Activated naive CD4-positive, alpha-beta T cell treated with anti-CD3 and anti-CD28 coated beads, Interleukin-2, amount 10 ng/mL, durations not matched to agents 7 days and 5 days (primary cell): ENCODE measurements at regions not wholly inside any gene's neighbourhood (a gene's known extent, or its start where the extent isn't known, plus 50 kb on each side); places are given as distances from the start of the nearest gene placed in this dataset.
A peak's percentile ranks its signal among the peaks of the same experiment; 100 is the strongest.
"Not testable (repeated sequence)": the region's sequence is repeated elsewhere in the genome, so short reads cannot be mapped to it uniquely, and the experiment has no call there.

Experiments used
- CTCF ChIA-PET: fragments of 350-600 bp; sonication (Branson Sonifier 250); formaldehyde crosslinking; loops from one replicate; lab custom pipeline; 2021; ENCODE audit warnings: antibody characterized with exemption; lab: Charles Lee
- DNase-seq: peaks from one replicate; pipeline ENCODE4 v3.0.0-alpha.2; 2020
- H3K27ac Mint-ChIP-seq: one replicate; pipeline ENCODE4 v1.8.0; 2021; ENCODE audit warnings: mild to moderate bottlenecking, moderate library complexity, mixed read lengths
- H3K27me3 Mint-ChIP-seq: one replicate; pipeline ENCODE4 v1.8.0; 2021; ENCODE audit warnings: mild to moderate bottlenecking, mixed read lengths
- H3K36me3 Mint-ChIP-seq: one replicate; pipeline ENCODE4 v1.8.0; 2021; ENCODE audit warnings: mixed read lengths
- H3K4me1 Mint-ChIP-seq: one replicate; pipeline ENCODE4 v1.8.0; 2021; ENCODE audit warnings: mixed read lengths
- H3K4me3 Mint-ChIP-seq: one replicate; pipeline ENCODE4 v1.8.0; 2021; ENCODE audit warnings: mild to moderate bottlenecking, moderate library complexity, mixed read lengths
- H3K9me3 Mint-ChIP-seq: one replicate; pipeline ENCODE4 v1.8.0; 2021; ENCODE audit warnings: mixed read lengths

GRCh38 chr10:78658645-78659597, 409.8 kb upstream of the ZMIZ1 start:
- Mint-ChIP-seq H3K4me1 (no peaks in the 10 kb centered on the region), H3K36me3 (no peaks in the 10 kb centered on the region), H3K9me3 (no peaks in the 10 kb centered on the region), H3K27me3 (peaks cover 19% of the 10 kb centered on the region), H3K4me3 (no peak overlapping the region), H3K27ac (no peak overlapping the region)
- CTCF ChIA-PET, result interaction anchor here (0.9 to 4.4 kb wide), 6 partner anchors 8 to 611 kb away, joined by 3 to 33 read pairs (median 4); no protein-coding TSS in a partner anchor
- no peak for DNase-seq

GRCh38 chr10:78659598-78659967, 409.2 kb upstream of the ZMIZ1 start:
- Mint-ChIP-seq H3K27me3 (peaks cover 15% of the 10 kb centered on the region), H3K4me1 (no peaks in the 10 kb centered on the region), H3K36me3 (no peaks in the 10 kb centered on the region), H3K27ac (no peak overlapping the region), H3K4me3 (no peak overlapping the region), H3K9me3 (no peaks in the 10 kb centered on the region)
- DNase-seq, result no peak
- CTCF ChIA-PET, result interaction anchor here (0.9 to 4.4 kb wide), 4 partner anchors 23 to 612 kb away, joined by 3 to 33 read pairs (median 4); no protein-coding TSS in a partner anchor

- CTCF ChIA-PET, result interaction anchor here (4.4 kb wide), 1 partner anchor 613 kb away, joined by 33 read pairs; no protein-coding TSS in a partner anchor
- DNase-seq, result no peak
- no peak overlapping the region for H3K27ac Mint-ChIP-seq
- H3K9me3 Mint-ChIP-seq, result peaks cover 7% of the 10 kb centered on the region
- H3K4me1 Mint-ChIP-seq, result no peaks in the 10 kb centered on the region
- no peak overlapping the region for H3K4me3 Mint-ChIP-seq
- H3K36me3 Mint-ChIP-seq, result no peaks in the 10 kb centered on the region
- H3K27me3 Mint-ChIP-seq, result peaks cover 15% of the 10 kb centered on the region
These were observed 408.2 kb upstream of the ZMIZ1 start for GRCh38 chr10:78660446-78661106.

GRCh38 chr10:78663721-78664120, 405.0 kb upstream of the ZMIZ1 start:
- no peak for DNase-seq
- H3K9me3 Mint-ChIP-seq, result peaks cover 9% of the 10 kb centered on the region
- CTCF ChIA-PET, result interaction anchor here (1.0 to 4.3 kb wide), 2 partner anchors 33 to 532 kb away, joined by 3 to 21 read pairs; no protein-coding TSS in a partner anchor
- H3K4me1 Mint-ChIP-seq, result no peaks in the 10 kb centered on the region
- H3K36me3 Mint-ChIP-seq, result no peaks in the 10 kb centered on the region
- H3K27me3 Mint-ChIP-seq, result peaks cover 23% of the 10 kb centered on the region
- no peak overlapping the region for H3K27ac Mint-ChIP-seq
- no peak overlapping the region for H3K4me3 Mint-ChIP-seq

GRCh38 chr10:78664929-78665553, 403.7 kb upstream of the ZMIZ1 start:
- DNase-seq, result peak; percentile 41
- no peaks in the 10 kb centered on the region for H3K36me3 Mint-ChIP-seq
- H3K4me1 Mint-ChIP-seq, result no peaks in the 10 kb centered on the region

GRCh38 chr10:78672918-78673317, 395.8 kb upstream of the ZMIZ1 start:
- Mint-ChIP-seq H3K36me3 (no peaks in the 10 kb centered on the region), H3K4me1 (no peaks in the 10 kb centered on the region), H3K27me3 (no peaks in the 10 kb centered on the region), H3K4me3 (no peak overlapping the region), H3K9me3 (no peaks in the 10 kb centered on the region), H3K27ac (no peak overlapping the region)
- no peak for DNase-seq
- CTCF ChIA-PET, result interaction anchor here (1.5 kb wide), 1 partner anchor 8 kb away, joined by 3 read pairs; no protein-coding TSS in a partner anchor

More at GRCh38 chr10:78664929-78665553, 403.7 kb upstream of the ZMIZ1 start:
- CTCF ChIA-PET, result interaction anchor here (0.7 to 4.3 kb wide), 3 partner anchors 9 to 530 kb away, joined by 3 to 21 read pairs (median 4); no protein-coding TSS in a partner anchor
- no peak overlapping the region for H3K4me3 Mint-ChIP-seq
- peaks cover 9% of the 10 kb centered on the region for H3K9me3 Mint-ChIP-seq
- H3K27ac Mint-ChIP-seq, result no peak overlapping the region
- peaks cover 22% of the 10 kb centered on the region for H3K27me3 Mint-ChIP-seq

GRCh38 chr10:78681141-78681540, 387.6 kb upstream of the ZMIZ1 start:
- CTCF ChIA-PET, H3K36me3 Mint-ChIP-seq, H3K4me1 Mint-ChIP-seq, H3K4me3 Mint-ChIP-seq, DNase-seq, H3K9me3 Mint-ChIP-seq, H3K27me3 Mint-ChIP-seq, H3K27ac Mint-ChIP-seq: not testable (repeated sequence)

GRCh38 chr10:78681986-78682385, 386.8 kb upstream of the ZMIZ1 start:
- not testable (repeated sequence) for H3K4me1 Mint-ChIP-seq, H3K9me3 Mint-ChIP-seq, H3K27ac Mint-ChIP-seq, H3K36me3 Mint-ChIP-seq, DNase-seq, H3K4me3 Mint-ChIP-seq, H3K27me3 Mint-ChIP-seq
- CTCF ChIA-PET, result interaction anchor here (1.4 kb wide), 1 partner anchor 23 kb away, joined by 3 read pairs; no protein-coding TSS in a partner anchor

- Mint-ChIP-seq H3K4me1 (no peaks in the 10 kb centered on the region), H3K36me3 (no peaks in the 10 kb centered on the region), H3K27me3 (peaks cover 4% of the 10 kb centered on the region), H3K27ac (no peak overlapping the region), H3K9me3 (no peaks in the 10 kb centered on the region), H3K4me3 (no peak overlapping the region)
- no peak for DNase-seq
- CTCF ChIA-PET, result no interaction called here
These were observed 383.8 kb upstream of the ZMIZ1 start for GRCh38 chr10:78684947-78685346.

GRCh38 chr10:78685466-78686103, 383.2 kb upstream of the ZMIZ1 start:
- Mint-ChIP-seq H3K4me3 (no peak overlapping the region), H3K9me3 (no peaks in the 10 kb centered on the region), H3K27ac (no peak overlapping the region), H3K4me1 (no peaks in the 10 kb centered on the region), H3K27me3 (peaks cover 4% of the 10 kb centered on the region), H3K36me3 (no peaks in the 10 kb centered on the region)
- CTCF ChIA-PET, result no interaction called here
- no peak for DNase-seq

- CTCF ChIA-PET, result no interaction called here
These were observed 382.2 kb upstream of the ZMIZ1 start for GRCh38 chr10:78686444-78687060.

GRCh38 chr10:78687626-78688025, 381.1 kb upstream of the ZMIZ1 start:
- CTCF ChIA-PET, result no interaction called here
- DNase-seq, result no peak
- H3K27ac Mint-ChIP-seq, result no peak overlapping the region
- H3K9me3 Mint-ChIP-seq, result no peaks in the 10 kb centered on the region
- H3K4me3 Mint-ChIP-seq, result no peak overlapping the region
- H3K4me1 Mint-ChIP-seq, result no peaks in the 10 kb centered on the region
- no peaks in the 10 kb centered on the region for H3K27me3 Mint-ChIP-seq
- no peaks in the 10 kb centered on the region for H3K36me3 Mint-ChIP-seq

More at GRCh38 chr10:78686444-78687060, 382.2 kb upstream of the ZMIZ1 start:
- DNase-seq, result no peak
- H3K9me3 Mint-ChIP-seq, result no peaks in the 10 kb centered on the region
- peaks cover 4% of the 10 kb centered on the region for H3K27me3 Mint-ChIP-seq
- H3K4me3 Mint-ChIP-seq, result no peak overlapping the region
- no peaks in the 10 kb centered on the region for H3K36me3 Mint-ChIP-seq
- no peak overlapping the region for H3K27ac Mint-ChIP-seq
- no peaks in the 10 kb centered on the region for H3K4me1 Mint-ChIP-seq

- Mint-ChIP-seq H3K36me3 (no peaks in the 10 kb centered on the region), H3K4me3 (no peak overlapping the region), H3K27ac (no peak overlapping the region), H3K9me3 (no peaks in the 10 kb centered on the region), H3K4me1 (no peaks in the 10 kb centered on the region), H3K27me3 (no peaks in the 10 kb centered on the region)
- CTCF ChIA-PET, result no interaction called here
- no peak for DNase-seq
These were observed 380.4 kb upstream of the ZMIZ1 start for GRCh38 chr10:78688230-78688900.
